ENCODE measurements at regions not wholly inside any gene's neighbourhood (a gene's known extent, or its start where the extent isn't known, plus 50 kb on each side); places are given as distances from the start of the nearest gene placed in this dataset.

- H3K36me3 ChIP-seq (replicated peaks in 1 of 2) = no peaks in the 10 kb centered on the region
- TF ChIP-seq CTCF (IDR thresholded peaks at IDR 0.05) (no peak), POLR2A (IDR thresholded peaks at IDR 0.05) (no peak)
- no peak overlapping the region for H3K4me3 ChIP-seq
- DNase-seq = no peak
- WGBS, 4 donors = 76 to 87% (median 86%) methylated on average over 6 to 8 of the region's 8 CpGs
- no peaks in the 10 kb centered on the region for H3K27me3 ChIP-seq
- H3K27ac ChIP-seq = no peak overlapping the region
- H3K9me3 ChIP-seq (replicated peaks in 1 of 3) = no peaks in the 10 kb centered on the region
- H3K4me1 ChIP-seq (replicated peaks in 1 of 2) = peaks cover 0 to 9% of the 10 kb centered on the region in 2 donors
- intact Hi-C loops (cut with DNase I) = no loop called here
These were observed 111.0 kb upstream of the RAB4A start for GRCh38 chr1:229159668-229160544.

- peaks cover 0 to 4% of the 10 kb centered on the region in 2 donors for H3K4me1 ChIP-seq (replicated peaks in 1 of 2)
- WGBS, 4 donors = 69 to 91% (median 85%) methylated on average over 2 of the region's 2 CpGs
- intact Hi-C loops (cut with DNase I) = no loop called here
- H3K4me3 ChIP-seq = no peak overlapping the region
- TF ChIP-seq CTCF (IDR thresholded peaks at IDR 0.05) = no peak
- TF ChIP-seq POLR2A (IDR thresholded peaks at IDR 0.05) = no peak
- no peaks in the 10 kb centered on the region for H3K9me3 ChIP-seq (replicated peaks in 1 of 3)
- no peak for DNase-seq
- H3K27me3 ChIP-seq = no peaks in the 10 kb centered on the region
- H3K36me3 ChIP-seq (replicated peaks in 1 of 2) = no peaks in the 10 kb centered on the region
- H3K27ac ChIP-seq = no peak overlapping the region
These were observed 109.2 kb upstream of the RAB4A start for GRCh38 chr1:229161740-229162139.

- no peak for DNase-seq
- no peaks in the 10 kb centered on the region for H3K27me3 ChIP-seq
- no peaks in the 10 kb centered on the region for H3K9me3 ChIP-seq (replicated peaks in 1 of 3)
- H3K36me3 ChIP-seq (replicated peaks in 1 of 2) = no peaks in the 10 kb centered on the region
- no peak overlapping the region for H3K27ac ChIP-seq
- no peak overlapping the region for H3K4me3 ChIP-seq
- 91 to 95% (median 93%) methylated on average over 11 of the region's 11 CpGs for WGBS, 4 donors
- TF ChIP-seq POLR2A (IDR thresholded peaks at IDR 0.05) (no peak), CTCF (IDR thresholded peaks at IDR 0.05) (no peak)
- H3K4me1 ChIP-seq (replicated peaks in 1 of 2) = peaks cover 0 to 4% of the 10 kb centered on the region in 2 donors
- intact Hi-C loops (cut with DNase I) = no loop called here
These were observed 107.9 kb upstream of the RAB4A start for GRCh38 chr1:229162825-229163515.

- Histone ChIP-seq H3K27ac (no peak overlapping the region), H3K4me1 (replicated peaks in 1 of 2) (peaks cover 0 to 6% of the 10 kb centered on the region in 2 donors), H3K27me3 (no peaks in the 10 kb centered on the region), H3K4me3 (no peak overlapping the region), H3K9me3 (replicated peaks in 1 of 3) (no peaks in the 10 kb centered on the region), H3K36me3 (replicated peaks in 1 of 2) (no peaks in the 10 kb centered on the region)
- no peak for DNase-seq
- TF ChIP-seq POLR2A (IDR thresholded peaks at IDR 0.05) (no peak), CTCF (IDR thresholded peaks at IDR 0.05) (no peak)
- WGBS, 4 donors = 71 to 92% (median 76%) methylated on average over 1 of the region's 1 CpG
- intact Hi-C loops (cut with DNase I) = no loop called here
These were observed 106.6 kb upstream of the RAB4A start for GRCh38 chr1:229164348-229164747.
